ENCODE measurements at regions not wholly inside any gene's neighbourhood (a gene's known extent, or its start where the extent isn't known, plus 50 kb on each side); places are given as distances from the start of the nearest gene placed in this dataset.

DNA sequence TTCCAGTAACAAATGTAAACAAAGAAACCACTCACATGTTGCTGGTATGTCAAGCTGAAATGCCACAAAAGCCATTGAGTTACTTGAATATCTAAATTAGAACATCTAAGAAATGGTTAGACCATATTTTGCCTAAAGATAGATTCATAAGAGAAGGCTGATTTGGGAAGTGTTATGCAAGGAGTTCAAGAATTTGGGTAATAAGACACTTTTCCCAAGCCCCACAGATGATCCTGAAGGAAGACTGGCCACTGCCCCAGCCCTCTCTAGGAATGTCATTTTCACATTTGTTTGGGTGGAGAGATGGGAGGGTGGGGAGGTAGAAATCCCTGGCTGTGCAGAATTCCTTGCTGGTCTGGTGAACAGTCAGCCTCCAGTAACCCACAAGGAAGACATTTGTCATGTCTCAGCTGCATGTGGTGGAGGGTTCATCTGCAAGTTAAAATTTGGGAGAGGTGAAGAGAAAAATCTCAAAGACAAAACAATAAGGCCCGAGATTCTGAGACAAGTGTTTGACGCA is 427.2 kb upstream of the KLF6 start:
- TF ChIP-seq, protein P1, sequence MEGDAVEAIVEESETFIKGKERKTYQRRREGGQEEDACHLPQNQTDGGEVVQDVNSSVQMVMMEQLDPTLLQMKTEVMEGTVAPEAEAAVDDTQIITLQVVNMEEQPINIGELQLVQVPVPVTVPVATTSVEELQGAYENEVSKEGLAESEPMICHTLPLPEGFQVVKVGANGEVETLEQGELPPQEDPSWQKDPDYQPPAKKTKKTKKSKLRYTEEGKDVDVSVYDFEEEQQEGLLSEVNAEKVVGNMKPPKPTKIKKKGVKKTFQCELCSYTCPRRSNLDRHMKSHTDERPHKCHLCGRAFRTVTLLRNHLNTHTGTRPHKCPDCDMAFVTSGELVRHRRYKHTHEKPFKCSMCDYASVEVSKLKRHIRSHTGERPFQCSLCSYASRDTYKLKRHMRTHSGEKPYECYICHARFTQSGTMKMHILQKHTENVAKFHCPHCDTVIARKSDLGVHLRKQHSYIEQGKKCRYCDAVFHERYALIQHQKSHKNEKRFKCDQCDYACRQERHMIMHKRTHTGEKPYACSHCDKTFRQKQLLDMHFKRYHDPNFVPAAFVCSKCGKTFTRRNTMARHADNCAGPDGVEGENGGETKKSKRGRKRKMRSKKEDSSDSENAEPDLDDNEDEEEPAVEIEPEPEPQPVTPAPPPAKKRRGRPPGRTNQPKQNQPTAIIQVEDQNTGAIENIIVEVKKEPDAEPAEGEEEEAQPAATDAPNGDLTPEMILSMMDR (IDR thresholded peaks at IDR 0.05; ENCODE audit: low read depth, low read length, missing input control): no peak
- TF ChIP-seq, protein P2, sequence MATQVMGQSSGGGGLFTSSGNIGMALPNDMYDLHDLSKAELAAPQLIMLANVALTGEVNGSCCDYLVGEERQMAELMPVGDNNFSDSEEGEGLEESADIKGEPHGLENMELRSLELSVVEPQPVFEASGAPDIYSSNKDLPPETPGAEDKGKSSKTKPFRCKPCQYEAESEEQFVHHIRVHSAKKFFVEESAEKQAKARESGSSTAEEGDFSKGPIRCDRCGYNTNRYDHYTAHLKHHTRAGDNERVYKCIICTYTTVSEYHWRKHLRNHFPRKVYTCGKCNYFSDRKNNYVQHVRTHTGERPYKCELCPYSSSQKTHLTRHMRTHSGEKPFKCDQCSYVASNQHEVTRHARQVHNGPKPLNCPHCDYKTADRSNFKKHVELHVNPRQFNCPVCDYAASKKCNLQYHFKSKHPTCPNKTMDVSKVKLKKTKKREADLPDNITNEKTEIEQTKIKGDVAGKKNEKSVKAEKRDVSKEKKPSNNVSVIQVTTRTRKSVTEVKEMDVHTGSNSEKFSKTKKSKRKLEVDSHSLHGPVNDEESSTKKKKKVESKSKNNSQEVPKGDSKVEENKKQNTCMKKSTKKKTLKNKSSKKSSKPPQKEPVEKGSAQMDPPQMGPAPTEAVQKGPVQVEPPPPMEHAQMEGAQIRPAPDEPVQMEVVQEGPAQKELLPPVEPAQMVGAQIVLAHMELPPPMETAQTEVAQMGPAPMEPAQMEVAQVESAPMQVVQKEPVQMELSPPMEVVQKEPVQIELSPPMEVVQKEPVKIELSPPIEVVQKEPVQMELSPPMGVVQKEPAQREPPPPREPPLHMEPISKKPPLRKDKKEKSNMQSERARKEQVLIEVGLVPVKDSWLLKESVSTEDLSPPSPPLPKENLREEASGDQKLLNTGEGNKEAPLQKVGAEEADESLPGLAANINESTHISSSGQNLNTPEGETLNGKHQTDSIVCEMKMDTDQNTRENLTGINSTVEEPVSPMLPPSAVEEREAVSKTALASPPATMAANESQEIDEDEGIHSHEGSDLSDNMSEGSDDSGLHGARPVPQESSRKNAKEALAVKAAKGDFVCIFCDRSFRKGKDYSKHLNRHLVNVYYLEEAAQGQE (IDR thresholded peaks at IDR 0.05): no peak
- TF ChIP-seq GABPA (IDR thresholded peaks at IDR 0.05 in 1 of 2, conservative IDR thresholded peaks at IDR 0.05 in 1 of 2): no peak
- TF ChIP-seq, protein P3, sequence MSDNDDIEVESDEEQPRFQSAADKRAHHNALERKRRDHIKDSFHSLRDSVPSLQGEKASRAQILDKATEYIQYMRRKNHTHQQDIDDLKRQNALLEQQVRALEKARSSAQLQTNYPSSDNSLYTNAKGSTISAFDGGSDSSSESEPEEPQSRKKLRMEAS (IDR thresholded peaks at IDR 0.05): no peak

All from liver (tissue), 3 donors.